NB4 (cell line): ENCODE measurements at regions not wholly inside any gene's neighbourhood (a gene's known extent, or its start where the extent isn't known, plus 50 kb on each side); places are given as distances from the start of the nearest gene placed in this dataset.

Experiments
- MYC ChIP-seq: IDR thresholded peaks from 2 replicates; pipeline ENCODE4 v1.6.1; 2011; ENCODE audit warnings: low read depth, low read length
- POLR2A ChIP-seq: IDR thresholded peaks from 2 replicates; pipeline ENCODE4 v1.6.1; 2011; ENCODE audit warnings: mild to moderate bottlenecking; ENCODE audit not compliant: insufficient read length; ENCODE audit errors: extremely low read depth
- TF ChIP-seq, protein P1 (sequence below): IDR thresholded peaks from one replicate; pipeline ENCODE4 v1.5.1; 2012; ENCODE audit warnings: low read depth, low read length
- TF ChIP-seq, protein P2 (sequence below): IDR thresholded peaks from 2 replicates; pipeline ENCODE4 v1.6.1; 2011; ENCODE audit warnings: low read depth, low read length

DNA sequence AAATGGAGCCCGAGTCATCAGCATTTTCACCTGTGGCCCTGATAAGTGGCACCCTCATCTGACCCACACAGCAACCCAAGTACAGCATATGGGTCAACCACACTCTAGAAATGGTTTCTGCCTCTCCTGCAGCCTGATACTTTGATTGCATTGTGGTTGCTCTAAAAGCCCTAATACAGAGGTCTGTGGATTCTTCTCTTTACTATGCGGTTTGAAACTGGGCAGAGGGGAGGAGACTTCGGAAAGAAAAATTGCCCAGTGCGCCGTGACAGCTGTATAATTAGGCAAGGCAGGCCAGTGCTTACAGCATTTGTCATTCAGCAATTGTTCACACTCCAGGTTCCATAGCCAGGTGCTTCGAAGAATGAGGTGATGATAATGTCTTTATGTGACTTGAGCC is 361.0 kb downstream of the NFIB start:
- TF ChIP-seq, protein P1, sequence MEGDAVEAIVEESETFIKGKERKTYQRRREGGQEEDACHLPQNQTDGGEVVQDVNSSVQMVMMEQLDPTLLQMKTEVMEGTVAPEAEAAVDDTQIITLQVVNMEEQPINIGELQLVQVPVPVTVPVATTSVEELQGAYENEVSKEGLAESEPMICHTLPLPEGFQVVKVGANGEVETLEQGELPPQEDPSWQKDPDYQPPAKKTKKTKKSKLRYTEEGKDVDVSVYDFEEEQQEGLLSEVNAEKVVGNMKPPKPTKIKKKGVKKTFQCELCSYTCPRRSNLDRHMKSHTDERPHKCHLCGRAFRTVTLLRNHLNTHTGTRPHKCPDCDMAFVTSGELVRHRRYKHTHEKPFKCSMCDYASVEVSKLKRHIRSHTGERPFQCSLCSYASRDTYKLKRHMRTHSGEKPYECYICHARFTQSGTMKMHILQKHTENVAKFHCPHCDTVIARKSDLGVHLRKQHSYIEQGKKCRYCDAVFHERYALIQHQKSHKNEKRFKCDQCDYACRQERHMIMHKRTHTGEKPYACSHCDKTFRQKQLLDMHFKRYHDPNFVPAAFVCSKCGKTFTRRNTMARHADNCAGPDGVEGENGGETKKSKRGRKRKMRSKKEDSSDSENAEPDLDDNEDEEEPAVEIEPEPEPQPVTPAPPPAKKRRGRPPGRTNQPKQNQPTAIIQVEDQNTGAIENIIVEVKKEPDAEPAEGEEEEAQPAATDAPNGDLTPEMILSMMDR = no peak
- TF ChIP-seq MYC (no peak), POLR2A (no peak)
- TF ChIP-seq, protein P2, sequence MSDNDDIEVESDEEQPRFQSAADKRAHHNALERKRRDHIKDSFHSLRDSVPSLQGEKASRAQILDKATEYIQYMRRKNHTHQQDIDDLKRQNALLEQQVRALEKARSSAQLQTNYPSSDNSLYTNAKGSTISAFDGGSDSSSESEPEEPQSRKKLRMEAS = no peak
